ENCODE measurements at regions not wholly inside any gene's neighbourhood (a gene's known extent, or its start where the extent isn't known, plus 50 kb on each side); places are given as distances from the start of the nearest gene placed in this dataset.

- TF ChIP-seq POLR2A (IDR thresholded peaks at IDR 0.05; ENCODE audit: low read depth, low read length), result no peak
- no peak for TF ChIP-seq POLR2AphosphoS5 (IDR thresholded peaks at IDR 0.05; ENCODE audit: low read depth, low read length)
- no peak for TF ChIP-seq TAF1 (IDR thresholded peaks at IDR 0.05; ENCODE audit: borderline replicate concordance, low read depth, low read length)
Measured at GRCh38 chr2:180596453-180596852, 384.0 kb upstream of the UBE2E3 start.
